Posterior vena cava (tissue), 2 donors: ENCODE measurements at regions not wholly inside any gene's neighbourhood (a gene's known extent, or its start where the extent isn't known, plus 50 kb on each side); places are given as distances from the start of the nearest gene placed in this dataset.
"Not testable (repeated sequence)": the region's sequence is repeated elsewhere in the genome, so short reads cannot be mapped to it uniquely, and the experiment has no call there.

Experiments
- DNase-seq: peaks from one replicate; pipeline ENCODE4 v3.0.0-alpha.2; 2020; ENCODE audit warnings: low spot score
- intact Hi-C, 2 donors: fragments of 100-400 bp; cut with DNase I; formaldehyde crosslinking; loops; one replicate each; pipeline versions ENCODE4 v1.14.1 to v1.14.2; 2022 to 2023
- donor health status: DM: yes; HTN: yes; CAD: no.
- donor health status: DM: yes; HTN: yes; CAD: no.

- intact Hi-C loops, result no loop called here
These were observed 65.3 kb upstream of the PTGDR start for GRCh38 chr14:52202151-52202550.

DNA sequence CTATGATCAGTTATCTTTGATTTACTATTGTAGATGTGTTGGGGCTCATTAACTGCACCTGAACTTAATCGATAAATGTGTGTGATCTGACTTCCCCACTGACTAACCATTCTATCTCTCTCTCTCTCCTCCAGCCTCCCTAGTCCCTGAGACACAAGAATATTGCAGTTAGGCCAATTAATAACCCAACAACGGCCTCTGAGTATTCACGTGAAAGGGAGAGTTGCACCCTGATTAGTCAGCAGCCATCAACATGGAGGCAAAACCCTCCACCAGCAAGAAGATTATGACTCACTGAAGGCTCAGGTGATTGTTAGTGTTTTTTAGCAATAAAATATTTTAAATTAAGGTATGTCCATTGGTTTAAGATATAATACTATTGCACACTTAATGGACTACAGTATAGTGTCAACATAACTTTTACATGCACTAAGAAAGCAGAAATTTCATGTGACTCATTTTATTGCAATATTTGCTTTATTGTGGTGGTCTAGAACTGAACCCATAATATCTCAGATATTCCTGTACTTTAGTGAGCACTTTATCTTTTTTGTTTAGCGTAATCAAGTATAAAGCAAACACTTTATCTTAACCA, 77.1 kb upstream of the PTGDR start:
- intact Hi-C loops, result no loop called here
- DNase-seq, result no peak

More at GRCh38 chr14:52202151-52202550, 65.3 kb upstream of the PTGDR start:
- no peak for DNase-seq

DNA sequence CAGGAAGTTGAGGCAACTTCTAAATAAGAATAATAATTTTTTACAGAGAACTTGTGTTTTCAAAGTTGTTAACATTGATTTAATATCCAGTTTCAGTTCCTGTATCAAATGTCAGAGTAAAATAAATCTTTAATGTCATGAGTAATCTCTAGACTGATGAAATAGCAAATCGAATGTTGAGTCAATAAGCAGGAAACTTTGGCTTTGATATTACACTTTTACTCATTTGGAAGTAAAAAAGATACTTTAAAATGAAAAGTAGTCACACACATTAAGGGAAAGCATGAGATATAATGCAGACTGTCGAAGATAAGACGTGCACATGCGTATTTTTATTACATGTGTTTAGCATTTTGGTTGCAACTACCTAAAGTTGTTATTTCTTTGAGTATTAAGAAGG, 78.2 kb upstream of the PTGDR start:
- DNase-seq, result no peak
- intact Hi-C loops, result no loop called here

DNA sequence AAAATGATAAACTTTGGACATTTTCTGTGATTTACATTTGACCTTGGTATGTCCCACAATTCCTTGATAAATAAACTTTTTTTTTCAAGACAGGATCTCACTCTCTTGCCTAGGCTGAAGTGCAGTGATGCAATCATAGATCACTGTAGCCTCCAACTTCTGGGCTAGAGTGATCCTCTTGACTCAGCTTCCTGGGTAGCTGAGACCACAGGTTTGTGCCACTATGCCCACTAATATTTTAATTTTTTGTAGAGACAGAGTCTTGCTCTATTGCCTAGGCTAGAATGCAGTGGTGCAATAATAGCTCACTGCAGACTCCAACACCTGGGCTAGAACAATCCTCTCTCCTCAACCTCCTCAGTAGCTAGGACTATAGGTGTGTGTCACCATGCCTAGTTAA, 79.1 kb upstream of the PTGDR start:
- DNase-seq, result no peak
- intact Hi-C loops, result no loop called here

DNA sequence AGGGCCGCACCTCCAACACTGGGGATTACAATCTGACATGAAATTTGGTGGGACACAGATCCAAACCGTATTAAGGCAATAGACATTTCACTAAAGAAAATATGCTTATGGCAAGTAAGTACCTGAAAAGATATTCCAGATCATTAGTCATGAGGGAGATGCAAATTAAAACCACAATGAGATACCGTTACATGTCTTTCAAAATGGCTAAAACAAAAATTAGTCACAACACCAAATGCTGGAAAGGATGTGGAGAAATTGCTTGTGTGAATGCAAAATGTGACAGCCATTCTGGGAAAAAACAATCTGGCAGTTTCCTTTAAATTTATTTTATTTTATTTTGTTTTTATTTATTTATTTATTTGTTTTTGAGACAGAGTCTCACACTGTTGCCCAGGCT, 82.3 kb upstream of the PTGDR start:
- no peak for DNase-seq

DNA sequence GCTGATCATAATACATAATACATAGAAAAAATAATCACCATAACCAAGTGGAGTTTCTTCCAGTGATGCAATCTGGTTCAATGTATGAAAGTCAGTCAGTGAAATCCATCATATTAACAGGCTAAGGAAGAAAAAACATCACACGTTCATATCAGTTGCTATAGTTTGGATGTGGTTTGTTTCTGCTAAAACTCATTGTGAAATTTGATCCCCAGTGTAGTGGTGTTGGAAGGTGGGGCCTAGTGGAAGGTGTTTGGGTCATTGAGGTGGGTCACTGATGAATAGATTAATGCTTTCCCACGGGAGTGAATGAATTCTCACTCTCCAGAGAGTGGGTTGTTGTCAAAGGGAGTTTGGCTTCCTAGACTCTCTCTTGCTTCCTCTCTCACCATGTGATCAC, 84.6 kb upstream of the PTGDR start:
- intact Hi-C loops, result no loop called here

More for the DNA sequence above, 82.3 kb upstream of the PTGDR start:
- intact Hi-C loops, result no loop called here

GRCh38 chr14:52179141-52179790, 88.2 kb upstream of the PTGDR start:
- DNase-seq, result no peak
- intact Hi-C loops, result no loop called here

More for the DNA sequence above, 84.6 kb upstream of the PTGDR start:
- DNase-seq, result no peak

- intact Hi-C loops, result no loop called here
- no peak for DNase-seq
These were observed 91.5 kb upstream of the PTGDR start for GRCh38 chr14:52175982-52176502.

- intact Hi-C loops, result not testable (repeated sequence)
These were observed 95.6 kb upstream of the PTGDR start for GRCh38 chr14:52171932-52172331.

DNA sequence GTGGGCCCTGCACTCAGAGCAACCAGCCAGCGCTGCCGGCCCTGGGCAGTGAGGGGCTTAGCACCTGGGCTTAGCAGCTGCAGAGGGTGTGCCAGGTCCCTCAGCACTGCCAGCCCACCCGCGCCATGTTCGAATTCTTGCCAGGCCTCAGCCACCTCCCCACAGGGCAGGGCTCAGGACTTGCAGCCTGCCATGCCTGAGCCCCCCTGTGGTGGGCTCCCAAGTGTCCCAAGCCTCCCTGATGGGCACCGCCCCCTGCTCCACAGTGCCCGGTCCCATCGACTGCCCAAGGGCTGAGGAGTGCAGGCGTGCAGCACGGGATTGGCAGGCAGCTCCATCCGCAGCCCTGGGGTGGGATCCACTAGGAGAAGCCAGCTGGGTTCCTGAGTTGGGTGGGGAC, 98.0 kb upstream of the NID2 start:
- no peak for DNase-seq
- intact Hi-C loops, result no loop called here

More at GRCh38 chr14:52171932-52172331, 95.6 kb upstream of the PTGDR start:
- DNase-seq, result not testable (repeated sequence)

DNA sequence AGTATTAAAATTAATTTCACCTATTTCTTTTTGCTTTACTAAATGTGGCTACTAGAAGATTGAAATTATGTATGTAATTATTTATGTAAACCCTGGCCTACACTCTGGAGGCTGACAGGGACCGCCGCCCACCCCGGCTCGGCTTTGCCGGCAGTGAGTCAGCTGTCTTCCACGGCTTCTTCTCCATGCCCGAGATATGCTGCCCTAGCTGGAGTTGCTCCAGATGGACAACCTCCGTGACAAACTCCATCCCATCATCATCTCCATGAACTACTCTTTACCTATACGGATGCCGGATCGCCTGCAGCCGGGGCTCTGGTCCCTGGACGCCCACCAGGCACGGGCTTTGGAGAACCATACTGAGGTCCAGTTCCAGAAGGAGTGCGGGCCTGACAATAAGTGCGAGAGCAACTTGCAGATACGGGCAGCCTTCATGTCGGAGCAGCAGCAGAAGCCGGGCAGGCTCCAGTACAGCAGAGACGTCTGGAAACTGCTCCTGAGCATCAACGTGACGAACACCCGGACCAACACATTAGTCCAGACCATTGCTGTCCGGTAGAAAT, 86.9 kb upstream of the NID2 start:
- DNase-seq, result peak; percentile 76
- intact Hi-C loops, result no loop called here

- intact Hi-C loops, result loop anchor here in 1 of 2 donors (5.0 kb wide), 1 partner anchor 237 kb away; no protein-coding TSS in a partner anchor
- no peak for DNase-seq
These were observed 86.3 kb upstream of the NID2 start for GRCh38 chr14:52154992-52155650.

- intact Hi-C loops, result loop anchor here in 1 of 2 donors (5.0 kb wide), 1 partner anchor 238 kb away; no protein-coding TSS in a partner anchor
- no peak for DNase-seq
These were observed 85.1 kb upstream of the NID2 start for GRCh38 chr14:52153939-52154338.

DNA sequence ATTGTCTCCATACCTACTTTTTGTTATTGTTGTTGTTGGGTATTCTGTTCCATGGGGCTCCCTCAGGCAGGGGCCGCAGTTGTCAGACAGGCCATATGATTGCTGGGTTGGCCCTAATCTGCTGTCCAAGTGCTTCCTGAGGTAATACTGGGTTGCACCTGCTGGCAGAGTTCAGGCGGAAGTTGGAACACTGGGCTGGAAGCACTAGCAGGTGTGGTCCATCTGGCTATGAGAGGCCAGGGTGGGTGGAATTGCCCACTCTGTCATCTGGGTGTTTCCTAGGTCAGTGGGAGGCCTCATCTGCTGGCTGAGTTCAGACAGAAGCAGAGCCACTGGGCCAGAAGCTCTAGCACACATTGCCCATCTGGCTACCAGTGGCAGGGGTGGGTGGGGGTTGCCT, 81.3 kb upstream of the NID2 start:
- DNase-seq, result no peak
- intact Hi-C loops, result loop anchor here in 1 of 2 donors (5.0 kb wide), 1 partner anchor 242 kb away; no protein-coding TSS in a partner anchor

- intact Hi-C loops, result no loop called here
- no peak for DNase-seq
These were observed 79.5 kb upstream of the NID2 start for GRCh38 chr14:52148371-52148770.

- no peak for DNase-seq
- intact Hi-C loops, result no loop called here
These were observed 77.6 kb upstream of the NID2 start for GRCh38 chr14:52146504-52146903.

DNA sequence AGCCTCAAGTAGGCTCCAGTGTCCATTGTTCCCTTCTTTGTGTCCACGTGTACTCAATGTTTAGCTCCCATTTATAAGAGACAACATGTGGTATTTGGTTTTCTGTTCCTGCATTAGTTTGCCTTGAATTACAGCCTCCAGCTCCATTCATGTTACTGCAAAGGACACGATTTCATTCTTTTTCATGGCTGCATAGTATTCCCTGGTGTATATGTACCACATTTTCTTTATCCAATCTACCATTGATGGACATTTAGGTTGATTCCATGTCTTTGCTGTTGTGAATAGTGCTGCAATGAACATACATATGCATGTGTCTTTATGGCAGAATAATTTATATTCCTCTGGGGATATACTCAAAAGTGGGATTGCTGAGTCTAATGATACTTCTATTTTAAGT, 75.2 kb upstream of the NID2 start:
- DNase-seq, intact Hi-C loops: not testable (repeated sequence)

DNA sequence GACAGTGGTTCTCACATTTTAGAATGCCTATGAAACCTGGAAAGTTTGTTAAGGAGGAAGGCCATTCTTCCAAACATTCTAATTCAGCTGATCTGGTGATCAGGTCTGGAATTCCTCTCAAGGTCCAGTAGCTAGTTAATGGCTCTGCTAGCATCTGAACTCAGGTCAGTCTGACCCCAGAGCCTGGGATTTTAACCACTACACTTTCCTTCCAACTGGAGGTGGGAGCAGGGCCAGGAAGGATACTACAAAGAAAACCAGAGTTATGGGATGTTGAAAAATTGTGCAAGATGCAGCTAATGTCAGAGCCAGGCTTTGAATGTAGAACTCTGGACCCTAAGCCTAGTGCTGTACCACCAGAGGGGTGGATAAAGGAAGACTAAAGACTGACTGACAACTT, 73.6 kb upstream of the NID2 start:
- intact Hi-C loops, result no loop called here
- no peak for DNase-seq

- intact Hi-C loops, result loop anchor here (5.0 to 10.0 kb wide), 2 partner anchors 134 to 137 kb away; no protein-coding TSS in a partner anchor
- no peak for DNase-seq
These were observed 62.9 kb upstream of the NID2 start for GRCh38 chr14:52131640-52132320.
